GM23338 (cell line): ENCODE measurements at regions not wholly inside any gene's neighbourhood (a gene's known extent, or its start where the extent isn't known, plus 50 kb on each side); places are given as distances from the start of the nearest gene placed in this dataset.

ENCODE experiments used
- ATAC-seq: fragments of 200-7000 bp; cut with Tn5 transposase; 3 replicates; pipeline ENCODE4 v1.9.1; 2020
- DNase-seq: peaks from one replicate; pipeline ENCODE4 v3.0.0-alpha.2; 2015; ENCODE audit warnings: low spot score
- H2AFZ ChIP-seq: fragments of 200-600 bp; sonication (generic); 2 replicates; pipeline ENCODE4 v1.8.0; 2016; ENCODE audit warnings: antibody characterized with exemption, mild to moderate bottlenecking, moderate library complexity
- H3F3A ChIP-seq: fragments of 200-600 bp; sonication (generic); replicated peaks from 2 replicates; pipeline ENCODE4 v1.8.0; 2017; ENCODE audit warnings: antibody characterized with exemption, mixed run types, low read depth
- H3K27ac ChIP-seq: fragments of 200-600 bp; sonication (generic); 2 replicates; pipeline ENCODE4 v1.6.1; 2016; ENCODE audit warnings: low read depth
- H3K27me3 ChIP-seq: fragments of 200-600 bp; sonication (generic); 2 replicates; pipeline ENCODE4 v1.8.0; 2016; ENCODE audit warnings: mild to moderate bottlenecking, mixed run types, moderate library complexity; ENCODE audit not compliant: insufficient read depth
- H3K36me3 ChIP-seq: fragments of 200-600 bp; sonication (generic); 2 replicates; pipeline ENCODE4 v1.8.0; 2016; ENCODE audit warnings: mild to moderate bottlenecking; ENCODE audit not compliant: insufficient read depth
- H3K4me1 ChIP-seq: fragments of 200-600 bp; sonication (generic); 2 replicates; pipeline ENCODE4 v1.8.0; 2016; ENCODE audit warnings: mild to moderate bottlenecking, moderate library complexity; ENCODE audit not compliant: insufficient read depth
- H3K4me2 ChIP-seq: fragments of 200-600 bp; sonication (generic); 2 replicates; pipeline ENCODE4 v1.7.1; 2017; ENCODE audit warnings: mixed run types
- H3K4me3 ChIP-seq: fragments of 200-600 bp; sonication (generic); 2 replicates; pipeline ENCODE4 v1.6.1; 2016; ENCODE audit warnings: mixed run types
- H3K79me2 ChIP-seq: fragments of 200-600 bp; sonication (generic); replicated peaks from 2 replicates; pipeline ENCODE4 v1.8.0; 2017; ENCODE audit warnings: mild to moderate bottlenecking; ENCODE audit not compliant: insufficient read depth
- H3K9me2 ChIP-seq: fragments of 200-600 bp; sonication (generic); 2 replicates; pipeline ENCODE4 v1.8.0; 2017; ENCODE audit not compliant: insufficient read depth
- H4K20me1 ChIP-seq: fragments of 200-600 bp; sonication (generic); replicated peaks from 2 replicates; pipeline ENCODE4 v1.8.0; 2017; ENCODE audit warnings: mild to moderate bottlenecking; ENCODE audit not compliant: insufficient read depth
- H3K27ac Mint-ChIP-seq: 2 replicates; pipeline ENCODE4 v1.8.0; 2020; ENCODE audit warnings: inconsistent platforms, mild to moderate bottlenecking, moderate library complexity, mixed read lengths
- H3K27me3 Mint-ChIP-seq: 3 replicates; pipeline ENCODE4 v1.8.0; 2022; ENCODE audit warnings: low read depth, mild to moderate bottlenecking, moderate library complexity, mixed read lengths, inconsistent platforms; ENCODE audit not compliant: insufficient read depth, poor library complexity
- H3K36me3 Mint-ChIP-seq: 3 replicates; pipeline ENCODE4 v1.8.0; 2021; ENCODE audit warnings: low read depth, mild to moderate bottlenecking, inconsistent platforms, moderate library complexity, mixed read lengths
- H3K4me1 Mint-ChIP-seq: 3 replicates; pipeline ENCODE4 v1.8.0; 2020; ENCODE audit warnings: mild to moderate bottlenecking, inconsistent platforms, mixed read lengths
- H3K4me3 Mint-ChIP-seq: 3 replicates; pipeline ENCODE4 v1.8.0; 2021; ENCODE audit warnings: moderate library complexity, mild to moderate bottlenecking, inconsistent platforms, mixed read lengths
- H3K9me3 Mint-ChIP-seq: 3 replicates; pipeline ENCODE4 v1.8.0; 2020; ENCODE audit warnings: moderate library complexity, mild to moderate bottlenecking, inconsistent platforms, mixed read lengths
- CREB1 ChIP-seq: fragments of 250-450 bp; sonication (Bioruptor Pico); IDR thresholded peaks from 2 replicates; pipeline ENCODE4 v1.5.0; 2020; ENCODE audit warnings: low read depth, mild to moderate bottlenecking, moderate library complexity
- EZH2 ChIP-seq: fragments of 200-600 bp; sonication (generic); IDR thresholded peaks from one replicate; pipeline ENCODE4 v1.8.0; 2017; ENCODE audit warnings: antibody characterized with exemption, mild to moderate bottlenecking, low read depth; ENCODE audit not compliant: unreplicated experiment
- EZH2phosphoT487 ChIP-seq: fragments of 200-600 bp; sonication (generic); IDR thresholded peaks from one replicate; pipeline ENCODE4 v1.8.1; 2018; ENCODE audit warnings: antibody characterized with exemption; ENCODE audit not compliant: unreplicated experiment
- JUNB ChIP-seq: IDR thresholded peaks from one replicate; pipeline ENCODE4 v1.6.1; 2016; ENCODE audit warnings: antibody characterized with exemption; ENCODE audit not compliant: unreplicated experiment
- NANOG ChIP-seq: IDR thresholded peaks from 2 replicates; pipeline ENCODE4 v1.6.1; 2016; ENCODE audit warnings: antibody characterized with exemption, borderline replicate concordance
- POLR2AphosphoS5 ChIP-seq: IDR thresholded peaks from 2 replicates; pipeline ENCODE4 v1.6.1; 2016; ENCODE audit warnings: antibody characterized with exemption, low read depth
- STAT1 ChIP-seq: IDR thresholded peaks from one replicate; pipeline ENCODE4 v1.6.1; 2016; ENCODE audit warnings: antibody characterized with exemption; ENCODE audit not compliant: unreplicated experiment
- ZNF114 ChIP-seq: fragments of 250-450 bp; sonication (Bioruptor Pico); IDR thresholded peaks from 2 replicates; pipeline ENCODE4 v1.5.0; 2020; ENCODE audit warnings: mild to moderate bottlenecking, moderate library complexity
- ZNF331 ChIP-seq: fragments of 250-450 bp; sonication (Bioruptor Pico); IDR thresholded peaks from 2 replicates; pipeline ENCODE4 v1.5.0; 2020; ENCODE audit warnings: low read depth, mild to moderate bottlenecking, moderate library complexity
- TF ChIP-seq, protein P1 (sequence below): IDR thresholded peaks from one replicate; pipeline ENCODE4 v1.6.1; 2018; ENCODE audit warnings: antibody characterized with exemption; ENCODE audit not compliant: unreplicated experiment
- TF ChIP-seq, protein P2 (sequence below): IDR thresholded peaks from 2 replicates; pipeline ENCODE4 v1.6.1; 2016; ENCODE audit warnings: antibody characterized with exemption
- TF ChIP-seq, protein P3 (sequence below): fragments of 250-450 bp; sonication (Bioruptor Pico); IDR thresholded peaks from 2 replicates; pipeline ENCODE4 v1.5.0; 2020; ENCODE audit warnings: mild to moderate bottlenecking, moderate library complexity
- TF ChIP-seq, protein P4 (sequence below), 2 experiments: fragments of 200-600 bp in 1 of 2; sonication (generic) in 1 of 2; conservative IDR thresholded peaks; 2 replicates each; pipeline versions ENCODE4 v1.5.1 to v1.6.1; 2016 to 2017; ENCODE audit warnings: antibody characterized with exemption in 2 of 2, low read depth in 2 of 2, mild to moderate bottlenecking in 2 of 2, moderate library complexity in 1 of 2

DNA sequence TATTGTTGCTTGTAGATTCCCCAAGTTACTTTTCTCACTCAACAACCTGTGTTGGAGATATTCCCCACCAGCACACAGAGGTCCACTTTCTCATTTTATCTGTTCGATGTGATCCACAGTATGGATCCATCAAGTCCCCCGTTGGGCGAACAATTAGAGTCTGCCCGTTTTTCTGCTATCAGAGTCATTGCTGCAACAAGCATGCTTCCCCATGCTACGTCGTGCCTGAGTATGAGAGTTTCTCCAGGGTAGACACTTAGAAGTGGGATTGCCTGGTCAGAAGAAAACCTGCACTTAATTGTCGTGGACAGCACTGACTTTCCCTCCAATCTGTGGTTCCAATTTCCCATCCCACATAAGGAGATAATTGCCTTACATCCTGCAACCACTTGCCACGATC is 62.7 kb upstream of the SHOX start (continued):
- TF ChIP-seq CREB1, result no peak

DNA sequence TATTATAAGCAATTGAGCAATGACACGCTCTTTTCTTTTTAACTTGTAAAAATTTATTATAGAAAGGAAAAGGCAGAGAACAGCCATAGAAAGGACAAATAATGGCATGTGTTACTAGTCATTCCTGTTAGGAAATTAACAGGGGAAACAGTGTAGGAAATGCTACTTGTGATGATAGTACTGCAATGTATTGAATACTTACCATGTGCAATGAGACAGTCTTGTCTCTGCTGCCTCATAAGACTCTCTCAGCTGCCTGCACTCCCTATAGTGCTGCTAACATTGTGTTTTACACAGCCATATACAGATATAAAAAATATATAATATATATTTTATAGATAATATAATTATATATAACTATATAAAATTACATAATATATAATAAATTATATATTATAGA is 62.3 kb upstream of the SHOX start:
- Histone ChIP-seq H4K20me1 (no peaks in the 10 kb centered on the region), H3K4me3 (no peak overlapping the region), H3K27ac (no peak overlapping the region), H3K4me1 (no peaks in the 10 kb centered on the region), H3K4me2 (no peak overlapping the region), H2AFZ (no peak overlapping the region), H3K9me2 (no peaks in the 10 kb centered on the region), H3F3A (no peaks in the 10 kb centered on the region; the same call in 1 of the 2 replicates), H3K79me2 (no peaks in the 10 kb centered on the region), H3K27me3 (no peaks in the 10 kb centered on the region), H3K36me3 (no peaks in the 10 kb centered on the region)
- no peak overlapping the region for H3K4me3 Mint-ChIP-seq
- no peak overlapping the region for H3K27ac Mint-ChIP-seq
- peaks cover 68% of the 10 kb centered on the region for H3K9me3 Mint-ChIP-seq
- TF ChIP-seq CREB1, result no peak
- TF ChIP-seq POLR2AphosphoS5, result no peak
- no peak for TF ChIP-seq ZNF114
- no peak for TF ChIP-seq STAT1
- TF ChIP-seq, protein P1, sequence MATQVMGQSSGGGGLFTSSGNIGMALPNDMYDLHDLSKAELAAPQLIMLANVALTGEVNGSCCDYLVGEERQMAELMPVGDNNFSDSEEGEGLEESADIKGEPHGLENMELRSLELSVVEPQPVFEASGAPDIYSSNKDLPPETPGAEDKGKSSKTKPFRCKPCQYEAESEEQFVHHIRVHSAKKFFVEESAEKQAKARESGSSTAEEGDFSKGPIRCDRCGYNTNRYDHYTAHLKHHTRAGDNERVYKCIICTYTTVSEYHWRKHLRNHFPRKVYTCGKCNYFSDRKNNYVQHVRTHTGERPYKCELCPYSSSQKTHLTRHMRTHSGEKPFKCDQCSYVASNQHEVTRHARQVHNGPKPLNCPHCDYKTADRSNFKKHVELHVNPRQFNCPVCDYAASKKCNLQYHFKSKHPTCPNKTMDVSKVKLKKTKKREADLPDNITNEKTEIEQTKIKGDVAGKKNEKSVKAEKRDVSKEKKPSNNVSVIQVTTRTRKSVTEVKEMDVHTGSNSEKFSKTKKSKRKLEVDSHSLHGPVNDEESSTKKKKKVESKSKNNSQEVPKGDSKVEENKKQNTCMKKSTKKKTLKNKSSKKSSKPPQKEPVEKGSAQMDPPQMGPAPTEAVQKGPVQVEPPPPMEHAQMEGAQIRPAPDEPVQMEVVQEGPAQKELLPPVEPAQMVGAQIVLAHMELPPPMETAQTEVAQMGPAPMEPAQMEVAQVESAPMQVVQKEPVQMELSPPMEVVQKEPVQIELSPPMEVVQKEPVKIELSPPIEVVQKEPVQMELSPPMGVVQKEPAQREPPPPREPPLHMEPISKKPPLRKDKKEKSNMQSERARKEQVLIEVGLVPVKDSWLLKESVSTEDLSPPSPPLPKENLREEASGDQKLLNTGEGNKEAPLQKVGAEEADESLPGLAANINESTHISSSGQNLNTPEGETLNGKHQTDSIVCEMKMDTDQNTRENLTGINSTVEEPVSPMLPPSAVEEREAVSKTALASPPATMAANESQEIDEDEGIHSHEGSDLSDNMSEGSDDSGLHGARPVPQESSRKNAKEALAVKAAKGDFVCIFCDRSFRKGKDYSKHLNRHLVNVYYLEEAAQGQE, result no peak
- TF ChIP-seq EZH2phosphoT487, result no peak
- TF ChIP-seq, protein P2, sequence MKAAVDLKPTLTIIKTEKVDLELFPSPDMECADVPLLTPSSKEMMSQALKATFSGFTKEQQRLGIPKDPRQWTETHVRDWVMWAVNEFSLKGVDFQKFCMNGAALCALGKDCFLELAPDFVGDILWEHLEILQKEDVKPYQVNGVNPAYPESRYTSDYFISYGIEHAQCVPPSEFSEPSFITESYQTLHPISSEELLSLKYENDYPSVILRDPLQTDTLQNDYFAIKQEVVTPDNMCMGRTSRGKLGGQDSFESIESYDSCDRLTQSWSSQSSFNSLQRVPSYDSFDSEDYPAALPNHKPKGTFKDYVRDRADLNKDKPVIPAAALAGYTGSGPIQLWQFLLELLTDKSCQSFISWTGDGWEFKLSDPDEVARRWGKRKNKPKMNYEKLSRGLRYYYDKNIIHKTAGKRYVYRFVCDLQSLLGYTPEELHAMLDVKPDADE, result no peak
- TF ChIP-seq ZNF331 (CRISPR knock-in tag), result no peak
- TF ChIP-seq JUNB, result no peak
- TF ChIP-seq NANOG, result no peak
- TF ChIP-seq, protein P3, sequence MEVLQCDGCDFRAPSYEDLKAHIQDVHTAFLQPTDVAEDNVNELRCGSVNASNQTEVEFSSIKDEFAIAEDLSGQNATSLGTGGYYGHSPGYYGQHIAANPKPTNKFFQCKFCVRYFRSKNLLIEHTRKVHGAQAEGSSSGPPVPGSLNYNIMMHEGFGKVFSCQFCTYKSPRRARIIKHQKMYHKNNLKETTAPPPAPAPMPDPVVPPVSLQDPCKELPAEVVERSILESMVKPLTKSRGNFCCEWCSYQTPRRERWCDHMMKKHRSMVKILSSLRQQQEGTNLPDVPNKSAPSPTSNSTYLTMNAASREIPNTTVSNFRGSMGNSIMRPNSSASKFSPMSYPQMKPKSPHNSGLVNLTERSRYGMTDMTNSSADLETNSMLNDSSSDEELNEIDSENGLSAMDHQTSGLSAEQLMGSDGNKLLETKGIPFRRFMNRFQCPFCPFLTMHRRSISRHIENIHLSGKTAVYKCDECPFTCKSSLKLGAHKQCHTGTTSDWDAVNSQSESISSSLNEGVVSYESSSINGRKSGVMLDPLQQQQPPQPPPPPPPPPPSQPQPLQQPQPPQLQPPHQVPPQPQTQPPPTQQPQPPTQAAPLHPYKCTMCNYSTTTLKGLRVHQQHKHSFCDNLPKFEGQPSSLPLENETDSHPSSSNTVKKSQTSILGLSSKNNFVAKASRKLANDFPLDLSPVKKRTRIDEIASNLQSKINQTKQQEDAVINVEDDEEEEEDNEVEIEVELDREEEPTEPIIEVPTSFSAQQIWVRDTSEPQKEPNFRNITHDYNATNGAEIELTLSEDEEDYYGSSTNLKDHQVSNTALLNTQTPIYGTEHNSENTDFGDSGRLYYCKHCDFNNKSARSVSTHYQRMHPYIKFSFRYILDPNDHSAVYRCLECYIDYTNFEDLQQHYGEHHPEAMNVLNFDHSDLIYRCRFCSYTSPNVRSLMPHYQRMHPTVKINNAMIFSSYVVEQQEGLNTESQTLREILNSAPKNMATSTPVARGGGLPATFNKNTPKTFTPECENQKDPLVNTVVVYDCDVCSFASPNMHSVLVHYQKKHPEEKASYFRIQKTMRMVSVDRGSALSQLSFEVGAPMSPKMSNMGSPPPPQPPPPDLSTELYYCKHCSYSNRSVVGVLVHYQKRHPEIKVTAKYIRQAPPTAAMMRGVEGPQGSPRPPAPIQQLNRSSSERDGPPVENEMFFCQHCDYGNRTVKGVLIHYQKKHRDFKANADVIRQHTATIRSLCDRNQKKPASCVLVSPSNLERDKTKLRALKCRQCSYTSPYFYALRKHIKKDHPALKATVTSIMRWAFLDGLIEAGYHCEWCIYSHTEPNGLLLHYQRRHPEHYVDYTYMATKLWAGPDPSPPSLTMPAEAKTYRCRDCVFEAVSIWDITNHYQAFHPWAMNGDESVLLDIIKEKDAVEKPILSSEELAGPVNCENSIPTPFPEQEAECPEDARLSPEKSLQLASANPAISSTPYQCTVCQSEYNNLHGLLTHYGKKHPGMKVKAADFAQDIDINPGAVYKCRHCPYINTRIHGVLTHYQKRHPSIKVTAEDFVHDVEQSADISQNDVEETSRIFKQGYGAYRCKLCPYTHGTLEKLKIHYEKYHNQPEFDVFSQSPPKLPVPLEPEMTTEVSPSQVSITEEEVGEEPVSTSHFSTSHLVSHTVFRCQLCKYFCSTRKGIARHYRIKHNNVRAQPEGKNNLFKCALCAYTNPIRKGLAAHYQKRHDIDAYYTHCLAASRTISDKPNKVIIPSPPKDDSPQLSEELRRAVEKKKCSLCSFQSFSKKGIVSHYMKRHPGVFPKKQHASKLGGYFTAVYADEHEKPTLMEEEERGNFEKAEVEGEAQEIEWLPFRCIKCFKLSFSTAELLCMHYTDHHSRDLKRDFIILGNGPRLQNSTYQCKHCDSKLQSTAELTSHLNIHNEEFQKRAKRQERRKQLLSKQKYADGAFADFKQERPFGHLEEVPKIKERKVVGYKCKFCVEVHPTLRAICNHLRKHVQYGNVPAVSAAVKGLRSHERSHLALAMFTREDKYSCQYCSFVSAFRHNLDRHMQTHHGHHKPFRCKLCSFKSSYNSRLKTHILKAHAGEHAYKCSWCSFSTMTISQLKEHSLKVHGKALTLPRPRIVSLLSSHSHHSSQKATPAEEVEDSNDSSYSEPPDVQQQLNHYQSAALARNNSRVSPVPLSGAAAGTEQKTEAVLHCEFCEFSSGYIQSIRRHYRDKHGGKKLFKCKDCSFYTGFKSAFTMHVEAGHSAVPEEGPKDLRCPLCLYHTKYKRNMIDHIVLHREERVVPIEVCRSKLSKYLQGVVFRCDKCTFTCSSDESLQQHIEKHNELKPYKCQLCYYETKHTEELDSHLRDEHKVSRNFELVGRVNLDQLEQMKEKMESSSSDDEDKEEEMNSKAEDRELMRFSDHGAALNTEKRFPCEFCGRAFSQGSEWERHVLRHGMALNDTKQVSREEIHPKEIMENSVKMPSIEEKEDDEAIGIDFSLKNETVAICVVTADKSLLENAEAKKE (CRISPR knock-in tag), result no peak
- TF ChIP-seq, protein P4, sequence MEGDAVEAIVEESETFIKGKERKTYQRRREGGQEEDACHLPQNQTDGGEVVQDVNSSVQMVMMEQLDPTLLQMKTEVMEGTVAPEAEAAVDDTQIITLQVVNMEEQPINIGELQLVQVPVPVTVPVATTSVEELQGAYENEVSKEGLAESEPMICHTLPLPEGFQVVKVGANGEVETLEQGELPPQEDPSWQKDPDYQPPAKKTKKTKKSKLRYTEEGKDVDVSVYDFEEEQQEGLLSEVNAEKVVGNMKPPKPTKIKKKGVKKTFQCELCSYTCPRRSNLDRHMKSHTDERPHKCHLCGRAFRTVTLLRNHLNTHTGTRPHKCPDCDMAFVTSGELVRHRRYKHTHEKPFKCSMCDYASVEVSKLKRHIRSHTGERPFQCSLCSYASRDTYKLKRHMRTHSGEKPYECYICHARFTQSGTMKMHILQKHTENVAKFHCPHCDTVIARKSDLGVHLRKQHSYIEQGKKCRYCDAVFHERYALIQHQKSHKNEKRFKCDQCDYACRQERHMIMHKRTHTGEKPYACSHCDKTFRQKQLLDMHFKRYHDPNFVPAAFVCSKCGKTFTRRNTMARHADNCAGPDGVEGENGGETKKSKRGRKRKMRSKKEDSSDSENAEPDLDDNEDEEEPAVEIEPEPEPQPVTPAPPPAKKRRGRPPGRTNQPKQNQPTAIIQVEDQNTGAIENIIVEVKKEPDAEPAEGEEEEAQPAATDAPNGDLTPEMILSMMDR (conservative IDR thresholded peaks at IDR 0.05; ENCODE audit: low read depth in 2 of 2), result no peak
- no peak for TF ChIP-seq EZH2
- H3K36me3 Mint-ChIP-seq, result peaks cover 17% of the 10 kb centered on the region
- H3K4me1 Mint-ChIP-seq, result no peaks in the 10 kb centered on the region
- ATAC-seq, result no peak
- DNase-seq, result no peak
- H3K27me3 Mint-ChIP-seq, result peaks cover 11% of the 10 kb centered on the region
